ENCODE measurements at regions not wholly inside any gene's neighbourhood (a gene's known extent, or its start where the extent isn't known, plus 50 kb on each side); places are given as distances from the start of the nearest gene placed in this dataset.

DNA sequence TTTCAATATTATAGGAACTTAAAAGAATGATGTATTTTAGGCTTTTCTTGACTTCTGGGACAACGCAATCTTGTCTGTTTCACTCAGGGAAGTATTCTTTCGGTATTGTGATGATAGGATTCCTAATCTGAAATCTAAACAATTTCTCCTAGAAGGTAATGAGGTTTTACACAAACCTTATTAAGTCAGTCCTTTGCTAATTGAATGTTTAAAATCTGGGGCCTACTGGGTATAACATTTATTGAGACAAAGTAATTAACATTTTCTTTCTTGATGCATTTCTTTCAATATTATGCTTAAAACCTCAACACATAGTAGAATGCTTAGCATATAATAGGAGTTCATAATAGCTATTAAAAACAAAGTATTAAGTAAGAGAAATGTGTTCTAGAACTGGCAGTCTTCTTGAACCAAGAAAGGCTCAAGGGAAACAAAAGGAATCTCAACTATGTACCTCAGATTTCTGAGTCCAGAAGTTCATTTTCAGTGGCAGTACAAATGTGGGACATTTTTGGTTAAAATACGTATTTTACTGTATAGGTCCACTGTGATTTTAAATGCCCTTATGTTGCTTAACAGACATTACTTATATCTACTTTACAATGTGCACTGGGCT lies 121.4 kb upstream of the BMP2 start:
- TF ChIP-seq ZNF274 (IDR thresholded peaks at IDR 0.05; ENCODE audit: low read depth, low read length) (no peak), YY1 (IDR thresholded peaks at IDR 0.05; ENCODE audit: insufficient read depth, insufficient read length) (no peak), SUZ12 (IDR thresholded peaks at IDR 0.05; ENCODE audit: extremely low read depth, insufficient read depth, insufficient read length) (no peak)

Measured in NT2/D1 (cell line).